Stimulated activated naive CD4-positive, alpha-beta T cell treated with Interleukin-2 at 50 U/mL for 16 hours (primary cell): ENCODE measurements at regions not wholly inside any gene's neighbourhood (a gene's known extent, or its start where the extent isn't known, plus 50 kb on each side); places are given as distances from the start of the nearest gene placed in this dataset.
"Not testable (repeated sequence)": the region's sequence is repeated elsewhere in the genome, so short reads cannot be mapped to it uniquely, and the experiment has no call there.

Source experiments
- DNase-seq: peaks from one replicate; lab custom pipeline; 2025; lab: John Stamatoyannopoulos, UW

- DNase-seq, result not testable (repeated sequence)
Observed at GRCh38 chr13:50753221-50753620, 90.3 kb downstream of the DLEU7 start.

GRCh38 chr13:50755862-50756685, 87.4 kb downstream of the DLEU7 start:
- DNase-seq, result not testable (repeated sequence)

GRCh38 chr13:50757008-50757407, 86.5 kb downstream of the DLEU7 start:
- DNase-seq, result no peak

- no peak for DNase-seq
Observed at GRCh38 chr13:50758796-50759195, 84.7 kb downstream of the DLEU7 start.

- no peak for DNase-seq
Observed at GRCh38 chr13:50760751-50761150, 82.7 kb downstream of the DLEU7 start.

GRCh38 chr13:50761406-50761805, 82.1 kb downstream of the DLEU7 start:
- DNase-seq, result no peak

GRCh38 chr13:50762969-50763567, 80.4 kb downstream of the DLEU7 start:
- DNase-seq, result no peak

- no peak for DNase-seq
Observed at GRCh38 chr13:50766013-50766412, 77.5 kb downstream of the DLEU7 start.

- DNase-seq, result no peak
Observed at GRCh38 chr13:50766695-50767094, 76.8 kb downstream of the DLEU7 start.

GRCh38 chr13:50772881-50773280, 70.6 kb downstream of the DLEU7 start:
- DNase-seq, result not testable (repeated sequence)
